Tibial nerve (tissue), 4 donors: ENCODE measurements at regions not wholly inside any gene's neighbourhood (a gene's known extent, or its start where the extent isn't known, plus 50 kb on each side); places are given as distances from the start of the nearest gene placed in this dataset.

ENCODE experiments used
- DNase-seq, 2 donors: peaks; one replicate each; pipeline ENCODE4 v3.0.0-alpha.2; 2019; ENCODE audit warnings: low spot score in 2 of 2
- H3K27ac ChIP-seq, 4 donors: fragments of 200-600 bp; sonication (generic) in 3 of 4; one replicate each; pipeline ENCODE4 v1.5.1; 2017 to 2019; ENCODE audit warnings: mild to moderate bottlenecking in 1 of 4
- H3K27me3 ChIP-seq, 2 donors: fragments of 200-600 bp; sonication (generic) in 1 of 2; one replicate each; pipeline versions ENCODE4 v1.5.1 to v1.6.0; 2017 to 2019
- H3K36me3 ChIP-seq, 3 donors: fragments of 200-600 bp; sonication (generic); one replicate each; pipeline ENCODE4 v1.5.1; 2018 to 2019
- H3K4me1 ChIP-seq, 4 donors: fragments of 200-600 bp; sonication (generic) in 3 of 4; one replicate each; pipeline ENCODE4 v1.5.1; 2017 to 2019
- H3K4me3 ChIP-seq, 4 donors: fragments of 200-600 bp; sonication (generic) in 3 of 4; one replicate each; pipeline ENCODE4 v1.5.1; 2017 to 2019; ENCODE audit warnings: mild to moderate bottlenecking in 1 of 4, moderate library complexity in 1 of 4
- H3K9me3 ChIP-seq, 4 donors: fragments of 200-600 bp; sonication (generic) in 3 of 4; one replicate each; pipeline ENCODE4 v1.5.1; 2017 to 2019
- CTCF ChIP-seq, 5 experiments: fragments of 200-600 bp in 3 of 5; fragments of 450-650 bp in 2 of 5; sonication (generic) in 3 of 5; IDR thresholded peaks; one replicate each; pipeline ENCODE4 v1.5.1; 2016 to 2019; ENCODE audit warnings: antibody characterized with exemption in 5 of 5, mild to moderate bottlenecking in 3 of 5, moderate library complexity in 2 of 5
- EP300 ChIP-seq, 2 donors: sonication (generic); formaldehyde crosslinking; IDR thresholded peaks; one replicate each; pipeline ENCODE4 v1.6.1; 2017; ENCODE audit warnings: antibody characterized with exemption in 2 of 2, mild to moderate bottlenecking in 1 of 2
- POLR2A ChIP-seq, 2 donors: fragments of 450-650 bp; IDR thresholded peaks; one replicate each; pipeline ENCODE4 v1.6.1; 2017; ENCODE audit warnings: antibody characterized with exemption in 2 of 2, mild to moderate bottlenecking in 2 of 2, moderate library complexity in 2 of 2
- WGBS, 2 donors: methylation state at CpG; one replicate each; pipeline ENCODE4 v1.1.5; 2018; 5-methylcytosine and 5-hydroxymethylcytosine counted together

DNA sequence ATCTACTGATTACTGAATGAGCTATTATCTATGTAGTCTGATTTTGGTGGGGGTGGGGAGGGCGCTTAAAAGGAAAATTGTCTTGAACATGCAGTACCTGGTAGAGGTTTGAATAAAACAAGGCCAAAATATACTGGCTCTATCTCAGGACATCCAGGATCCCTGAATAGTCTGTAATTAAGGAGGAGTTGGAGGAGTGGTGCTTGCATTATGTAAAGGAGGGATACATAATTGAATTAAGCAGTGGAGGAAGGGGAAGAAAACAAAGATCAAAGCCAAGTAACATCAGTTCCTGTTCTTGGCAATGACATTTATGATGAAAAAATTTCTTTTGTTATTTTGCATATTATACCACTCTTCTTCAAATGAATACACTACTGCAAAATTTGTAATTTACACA lies 539.4 kb upstream of the ZEB2 start:
- Histone ChIP-seq H3K4me3 (no peak overlapping the region), H3K36me3 (no peaks in the 10 kb centered on the region), H3K9me3 (peaks cover 0 to 2% (median 0%) of the 10 kb centered on the region in 4 donors), H3K27me3 (no peaks in the 10 kb centered on the region), H3K27ac (no peak overlapping the region), H3K4me1 (peaks cover 0 to under 1% (median 0%) of the 10 kb centered on the region in 4 donors)
- DNase-seq: no peak
- no peak for TF ChIP-seq POLR2A (IDR thresholded peaks at IDR 0.05)
- TF ChIP-seq CTCF (IDR thresholded peaks at IDR 0.05): no peak
- no peak for TF ChIP-seq EP300 (IDR thresholded peaks at IDR 0.05)
- WGBS, 2 donors: 97 to 100% methylated on average over 1 of the region's 1 CpG

GRCh38 chr2:145058457-145058856 lies 538.5 kb upstream of the ZEB2 start:
- whole genome bisulfite sequencing, 2 donors: 94 to 96% methylated on average over 1 of the region's 1 CpG
- TF ChIP-seq EP300 (IDR thresholded peaks at IDR 0.05) (no peak), POLR2A (IDR thresholded peaks at IDR 0.05) (no peak), CTCF (IDR thresholded peaks at IDR 0.05) (no peak)
- Histone ChIP-seq H3K9me3 (peaks cover 0 to 2% (median 0%) of the 10 kb centered on the region in 4 donors), H3K4me1 (no peaks in the 10 kb centered on the region), H3K36me3 (no peaks in the 10 kb centered on the region), H3K27me3 (no peaks in the 10 kb centered on the region), H3K27ac (no peak overlapping the region), H3K4me3 (no peak overlapping the region)
- no peak for DNase-seq

DNA sequence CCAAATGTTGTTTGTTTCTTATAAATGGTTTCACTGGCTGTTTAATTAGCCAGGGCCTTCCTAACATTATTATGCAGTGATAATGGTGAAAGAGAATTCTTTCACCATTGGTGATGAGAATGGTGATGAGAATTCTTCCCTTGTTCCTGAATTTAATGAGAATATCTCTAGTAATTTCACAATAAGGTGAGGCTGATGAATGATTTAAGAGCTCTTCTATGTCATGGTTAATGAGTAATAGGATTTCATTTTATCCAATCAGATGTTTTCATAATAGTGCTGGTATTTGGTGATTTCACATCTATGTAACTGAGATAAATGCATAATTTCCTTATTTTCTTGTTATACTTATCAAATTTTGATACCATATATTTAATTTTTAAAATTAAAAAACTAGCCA lies 535.7 kb upstream of the ZEB2 start:
- TF ChIP-seq CTCF (IDR thresholded peaks at IDR 0.05) (no peak), POLR2A (IDR thresholded peaks at IDR 0.05) (no peak), EP300 (IDR thresholded peaks at IDR 0.05) (no peak)
- H3K9me3 ChIP-seq: peaks cover 0 to 2% (median 0%) of the 10 kb centered on the region in 4 donors

DNA sequence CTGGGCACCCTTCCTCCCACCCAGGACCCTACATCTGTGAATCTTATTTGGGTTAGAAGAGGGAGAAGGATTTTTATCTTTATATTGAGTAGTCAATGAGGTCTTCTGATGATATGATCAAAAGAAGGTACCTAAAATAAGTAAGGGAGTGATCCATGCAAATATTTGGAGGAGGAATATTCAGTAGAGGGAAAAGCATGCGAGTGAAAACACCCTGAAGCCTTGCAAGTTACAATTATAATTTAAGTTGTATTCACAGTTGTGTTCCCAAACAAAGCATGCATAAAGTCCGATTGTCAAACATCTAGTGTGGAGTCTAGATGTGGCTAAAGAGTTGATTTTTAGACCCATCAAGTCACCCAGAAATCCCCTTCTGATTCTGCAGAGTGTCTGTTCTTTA lies 530.2 kb upstream of the ZEB2 start:
- H3K27me3 ChIP-seq: no peaks in the 10 kb centered on the region
- H3K4me3 ChIP-seq: no peak overlapping the region
- H3K9me3 ChIP-seq: no peaks in the 10 kb centered on the region
- 86 to 87% methylated on average over 2 of the region's 2 CpGs for WGBS, 2 donors
- TF ChIP-seq CTCF (IDR thresholded peaks at IDR 0.05): no peak
- peak overlapping the region in 2 of 4 donors; percentile 12 to 42 for H3K27ac ChIP-seq
- H3K36me3 ChIP-seq: no peaks in the 10 kb centered on the region
- H3K4me1 ChIP-seq: peaks cover 0 to 6% (median 0%) of the 10 kb centered on the region in 4 donors
- no peak for DNase-seq

More for the DNA sequence above, 535.7 kb upstream of the ZEB2 start:
- Histone ChIP-seq H3K36me3 (no peaks in the 10 kb centered on the region), H3K4me3 (no peak overlapping the region), H3K27me3 (no peaks in the 10 kb centered on the region), H3K27ac (no peak overlapping the region), H3K4me1 (no peaks in the 10 kb centered on the region)
- DNase-seq: no peak

- Histone ChIP-seq H3K4me1 (peaks cover 0 to 6% (median 0%) of the 10 kb centered on the region in 4 donors), H3K27me3 (no peaks in the 10 kb centered on the region), H3K27ac (peak overlapping the region in 2 of 4 donors; percentile 12 to 42), H3K36me3 (no peaks in the 10 kb centered on the region), H3K9me3 (no peaks in the 10 kb centered on the region), H3K4me3 (no peak overlapping the region)
- 44 to 53% methylated on average over 3 of the region's 3 CpGs for WGBS, 2 donors
- TF ChIP-seq CTCF (IDR thresholded peaks at IDR 0.05): no peak
- TF ChIP-seq POLR2A (IDR thresholded peaks at IDR 0.05): no peak
- TF ChIP-seq EP300 (IDR thresholded peaks at IDR 0.05): no peak
- DNase-seq: no peak
Observed at GRCh38 chr2:145049475-145049874, 529.6 kb upstream of the ZEB2 start.
